ENCODE measurements at regions not wholly inside any gene's neighbourhood (a gene's known extent, or its start where the extent isn't known, plus 50 kb on each side); places are given as distances from the start of the nearest gene placed in this dataset.

- Mint-ChIP-seq H3K9me3 (ENCODE audit: low read depth, unreplicated experiment) (peaks cover 4% of the 10 kb centered on the region), H3K4me3 (ENCODE audit: low read depth, unreplicated experiment) (peak overlapping the region; percentile 39), H3K27me3 (ENCODE audit: unreplicated experiment) (no peaks in the 10 kb centered on the region), H3K36me3 (ENCODE audit: insufficient read depth, unreplicated experiment) (peaks cover 16% of the 10 kb centered on the region), H3K4me1 (ENCODE audit: low read depth, unreplicated experiment) (peaks cover 47% of the 10 kb centered on the region), H3K27ac (ENCODE audit: unreplicated experiment) (peak overlapping the region; percentile 83)
- TF ChIP-seq CTCF (IDR thresholded peaks at IDR 0.05; ENCODE audit: unreplicated experiment) = no peak
- CTCF ChIA-PET = interaction anchor here (1.3 to 1.7 kb wide), 2 partner anchors 49 to 52 kb away, joined by 4 to 5 read pairs; no protein-coding TSS in a partner anchor
- intact Hi-C loops (cut with micrococcal nuclease; ENCODE audit: unreplicated experiment) = no loop called here
- BruUV-seq (replicated peaks) = no TSS peak
- DNase-seq = peak; percentile 85
These were observed 200.3 kb downstream of the KTN1 start for GRCh38 chr14:55780156-55780946.

GRCh38 chr14:55781046-55781445, 201.0 kb downstream of the KTN1 start:
- CTCF ChIA-PET = interaction anchor here (1.7 kb wide), 1 partner anchor 49 kb away, joined by 4 read pairs; no protein-coding TSS in a partner anchor
- H3K4me3 Mint-ChIP-seq (ENCODE audit: low read depth, unreplicated experiment) = no peak overlapping the region
- TF ChIP-seq CTCF (IDR thresholded peaks at IDR 0.05; ENCODE audit: unreplicated experiment) = no peak
- intact Hi-C loops (cut with micrococcal nuclease; ENCODE audit: unreplicated experiment) = no loop called here
- DNase-seq = no peak
- H3K36me3 Mint-ChIP-seq (ENCODE audit: insufficient read depth, unreplicated experiment) = peaks cover 16% of the 10 kb centered on the region
- H3K27ac Mint-ChIP-seq (ENCODE audit: unreplicated experiment) = peak overlapping the region; percentile 83
- no peaks in the 10 kb centered on the region for H3K27me3 Mint-ChIP-seq (ENCODE audit: unreplicated experiment)
- peaks cover 4% of the 10 kb centered on the region for H3K9me3 Mint-ChIP-seq (ENCODE audit: low read depth, unreplicated experiment)
- peaks cover 47% of the 10 kb centered on the region for H3K4me1 Mint-ChIP-seq (ENCODE audit: low read depth, unreplicated experiment)
- no TSS peak for BruUV-seq (replicated peaks)

- Mint-ChIP-seq H3K4me1 (ENCODE audit: low read depth, unreplicated experiment) (peaks cover 47% of the 10 kb centered on the region), H3K27ac (ENCODE audit: unreplicated experiment) (peak overlapping the region; percentile 52)
- no TSS peak for BruUV-seq (replicated peaks)
These were observed 202.2 kb downstream of the KTN1 start for GRCh38 chr14:55782166-55782565.

GRCh38 chr14:55789406-55789805, 209.4 kb downstream of the KTN1 start:
- intact Hi-C loops (cut with micrococcal nuclease; ENCODE audit: unreplicated experiment) = no loop called here
- no peak for TF ChIP-seq CTCF (IDR thresholded peaks at IDR 0.05; ENCODE audit: unreplicated experiment)
- H3K9me3 Mint-ChIP-seq (ENCODE audit: low read depth, unreplicated experiment) = peaks cover 5% of the 10 kb centered on the region
- DNase-seq = no peak
- H3K4me1 Mint-ChIP-seq (ENCODE audit: low read depth, unreplicated experiment) = peaks cover 13% of the 10 kb centered on the region
- H3K36me3 Mint-ChIP-seq (ENCODE audit: insufficient read depth, unreplicated experiment) = no peaks in the 10 kb centered on the region
- H3K27ac Mint-ChIP-seq (ENCODE audit: unreplicated experiment) = no peak overlapping the region
- no TSS peak for BruUV-seq (replicated peaks)
- H3K4me3 Mint-ChIP-seq (ENCODE audit: low read depth, unreplicated experiment) = no peak overlapping the region
- no peaks in the 10 kb centered on the region for H3K27me3 Mint-ChIP-seq (ENCODE audit: unreplicated experiment)
- CTCF ChIA-PET = no interaction called here

More at GRCh38 chr14:55782166-55782565, 202.2 kb downstream of the KTN1 start:
- no peak for DNase-seq
- no peak for TF ChIP-seq CTCF (IDR thresholded peaks at IDR 0.05; ENCODE audit: unreplicated experiment)
- intact Hi-C loops (cut with micrococcal nuclease; ENCODE audit: unreplicated experiment) = no loop called here
- CTCF ChIA-PET = no interaction called here
- H3K4me3 Mint-ChIP-seq (ENCODE audit: low read depth, unreplicated experiment) = no peak overlapping the region
- no peaks in the 10 kb centered on the region for H3K27me3 Mint-ChIP-seq (ENCODE audit: unreplicated experiment)
- H3K9me3 Mint-ChIP-seq (ENCODE audit: low read depth, unreplicated experiment) = peaks cover 9% of the 10 kb centered on the region
- H3K36me3 Mint-ChIP-seq (ENCODE audit: insufficient read depth, unreplicated experiment) = peaks cover 16% of the 10 kb centered on the region

Measured in Calu3 (cell line).